NCI-H345 treated with DMSO at 0.1 percent for 48 hours (cell line): ENCODE measurements at regions not wholly inside any gene's neighbourhood (a gene's known extent, or its start where the extent isn't known, plus 50 kb on each side); places are given as distances from the start of the nearest gene placed in this dataset.

ENCODE experiments used
- DNase-seq: peaks from one replicate; lab custom pipeline; 2025; ENCODE audit not compliant: unreplicated experiment; lab: John Stamatoyannopoulos, UW

- DNase-seq = no peak
Observed at GRCh38 chr1:234938924-234939323, 189.7 kb downstream of the TOMM20 start.

GRCh38 chr1:234938135-234938534, 190.5 kb downstream of the TOMM20 start:
- no peak for DNase-seq

- DNase-seq = no peak
Observed at GRCh38 chr1:234936612-234937389, 191.8 kb downstream of the TOMM20 start.

GRCh38 chr1:234934611-234935033, 194.0 kb downstream of the TOMM20 start:
- DNase-seq = no peak

GRCh38 chr1:234933475-234933874, 195.2 kb downstream of the TOMM20 start:
- DNase-seq = no peak

GRCh38 chr1:234932511-234933430, 195.9 kb downstream of the TOMM20 start:
- DNase-seq = no peak

- DNase-seq = no peak
Observed at GRCh38 chr1:234932106-234932505, 196.5 kb downstream of the TOMM20 start.

GRCh38 chr1:234931404-234931973, 197.1 kb downstream of the TOMM20 start:
- no peak for DNase-seq

GRCh38 chr1:234929369-234929768, 199.3 kb downstream of the TOMM20 start:
- no peak for DNase-seq

- no peak for DNase-seq
Observed at GRCh38 chr1:234928642-234929041, 200.0 kb downstream of the TOMM20 start.

- DNase-seq = no peak
Observed at GRCh38 chr1:234927971-234928640, 200.5 kb downstream of the TOMM20 start.

GRCh38 chr1:234927312-234927970, 201.2 kb downstream of the TOMM20 start:
- DNase-seq = no peak

GRCh38 chr1:234926559-234927311, 201.9 kb downstream of the TOMM20 start:
- DNase-seq = no peak

GRCh38 chr1:234926264-234926558, 202.4 kb downstream of the TOMM20 start:
- peak; percentile 81 for DNase-seq

- no peak for DNase-seq
Observed at GRCh38 chr1:234925440-234926263, 203.0 kb downstream of the TOMM20 start.

GRCh38 chr1:234924450-234925355, 203.9 kb downstream of the TOMM20 start:
- no peak for DNase-seq

GRCh38 chr1:234923626-234924025, 205.0 kb downstream of the TOMM20 start:
- no peak for DNase-seq

GRCh38 chr1:234922987-234923386, 205.7 kb downstream of the TOMM20 start:
- DNase-seq = no peak
